ENCODE measurements at regions not wholly inside any gene's neighbourhood (a gene's known extent, or its start where the extent isn't known, plus 50 kb on each side); places are given as distances from the start of the nearest gene placed in this dataset.
"Not testable (repeated sequence)": the region's sequence is repeated elsewhere in the genome, so short reads cannot be mapped to it uniquely, and the experiment has no call there.

DNA sequence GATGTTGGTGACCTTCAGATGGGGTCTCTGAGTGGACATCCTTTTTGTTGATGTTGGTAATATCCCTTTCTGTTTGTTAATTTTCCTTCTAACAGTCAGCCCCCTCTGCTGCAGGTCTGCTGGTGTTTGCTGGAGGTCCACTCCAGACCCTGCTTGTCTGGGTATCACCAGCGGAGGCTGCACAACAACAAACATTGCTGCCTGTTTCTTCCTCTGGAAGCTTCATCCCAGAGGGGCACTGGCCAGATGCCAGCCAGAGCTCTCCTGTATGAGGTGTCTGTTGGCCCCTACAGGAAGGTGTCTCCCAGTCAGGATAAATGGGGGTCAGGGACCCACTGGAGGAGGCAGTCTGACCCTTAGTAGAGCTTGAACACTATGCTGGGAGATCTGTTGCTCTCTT is 60.6 kb upstream of the IRAK1BP1 start:
- TF ChIP-seq, protein P1, sequence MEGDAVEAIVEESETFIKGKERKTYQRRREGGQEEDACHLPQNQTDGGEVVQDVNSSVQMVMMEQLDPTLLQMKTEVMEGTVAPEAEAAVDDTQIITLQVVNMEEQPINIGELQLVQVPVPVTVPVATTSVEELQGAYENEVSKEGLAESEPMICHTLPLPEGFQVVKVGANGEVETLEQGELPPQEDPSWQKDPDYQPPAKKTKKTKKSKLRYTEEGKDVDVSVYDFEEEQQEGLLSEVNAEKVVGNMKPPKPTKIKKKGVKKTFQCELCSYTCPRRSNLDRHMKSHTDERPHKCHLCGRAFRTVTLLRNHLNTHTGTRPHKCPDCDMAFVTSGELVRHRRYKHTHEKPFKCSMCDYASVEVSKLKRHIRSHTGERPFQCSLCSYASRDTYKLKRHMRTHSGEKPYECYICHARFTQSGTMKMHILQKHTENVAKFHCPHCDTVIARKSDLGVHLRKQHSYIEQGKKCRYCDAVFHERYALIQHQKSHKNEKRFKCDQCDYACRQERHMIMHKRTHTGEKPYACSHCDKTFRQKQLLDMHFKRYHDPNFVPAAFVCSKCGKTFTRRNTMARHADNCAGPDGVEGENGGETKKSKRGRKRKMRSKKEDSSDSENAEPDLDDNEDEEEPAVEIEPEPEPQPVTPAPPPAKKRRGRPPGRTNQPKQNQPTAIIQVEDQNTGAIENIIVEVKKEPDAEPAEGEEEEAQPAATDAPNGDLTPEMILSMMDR (IDR thresholded peaks at IDR 0.05; ENCODE audit: insufficient read depth, low read length): not testable (repeated sequence)
- not testable (repeated sequence) for TF ChIP-seq SPI1 (IDR thresholded peaks at IDR 0.05; ENCODE audit: borderline replicate concordance, low read depth); GABPA (IDR thresholded peaks at IDR 0.05; ENCODE audit: low read depth); POLR2AphosphoS5 (IDR thresholded peaks at IDR 0.05; ENCODE audit: low read depth)
- TF ChIP-seq, protein P2, sequence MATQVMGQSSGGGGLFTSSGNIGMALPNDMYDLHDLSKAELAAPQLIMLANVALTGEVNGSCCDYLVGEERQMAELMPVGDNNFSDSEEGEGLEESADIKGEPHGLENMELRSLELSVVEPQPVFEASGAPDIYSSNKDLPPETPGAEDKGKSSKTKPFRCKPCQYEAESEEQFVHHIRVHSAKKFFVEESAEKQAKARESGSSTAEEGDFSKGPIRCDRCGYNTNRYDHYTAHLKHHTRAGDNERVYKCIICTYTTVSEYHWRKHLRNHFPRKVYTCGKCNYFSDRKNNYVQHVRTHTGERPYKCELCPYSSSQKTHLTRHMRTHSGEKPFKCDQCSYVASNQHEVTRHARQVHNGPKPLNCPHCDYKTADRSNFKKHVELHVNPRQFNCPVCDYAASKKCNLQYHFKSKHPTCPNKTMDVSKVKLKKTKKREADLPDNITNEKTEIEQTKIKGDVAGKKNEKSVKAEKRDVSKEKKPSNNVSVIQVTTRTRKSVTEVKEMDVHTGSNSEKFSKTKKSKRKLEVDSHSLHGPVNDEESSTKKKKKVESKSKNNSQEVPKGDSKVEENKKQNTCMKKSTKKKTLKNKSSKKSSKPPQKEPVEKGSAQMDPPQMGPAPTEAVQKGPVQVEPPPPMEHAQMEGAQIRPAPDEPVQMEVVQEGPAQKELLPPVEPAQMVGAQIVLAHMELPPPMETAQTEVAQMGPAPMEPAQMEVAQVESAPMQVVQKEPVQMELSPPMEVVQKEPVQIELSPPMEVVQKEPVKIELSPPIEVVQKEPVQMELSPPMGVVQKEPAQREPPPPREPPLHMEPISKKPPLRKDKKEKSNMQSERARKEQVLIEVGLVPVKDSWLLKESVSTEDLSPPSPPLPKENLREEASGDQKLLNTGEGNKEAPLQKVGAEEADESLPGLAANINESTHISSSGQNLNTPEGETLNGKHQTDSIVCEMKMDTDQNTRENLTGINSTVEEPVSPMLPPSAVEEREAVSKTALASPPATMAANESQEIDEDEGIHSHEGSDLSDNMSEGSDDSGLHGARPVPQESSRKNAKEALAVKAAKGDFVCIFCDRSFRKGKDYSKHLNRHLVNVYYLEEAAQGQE (IDR thresholded peaks at IDR 0.05; ENCODE audit: insufficient replicate concordance, low read depth): not testable (repeated sequence)
